ENCODE measurements at regions not wholly inside any gene's neighbourhood (a gene's known extent, or its start where the extent isn't known, plus 50 kb on each side); places are given as distances from the start of the nearest gene placed in this dataset.

- H3K27me3 ChIP-seq (ENCODE audit: insufficient read depth, low read length): no peaks in the 10 kb centered on the region
- no peak for TF ChIP-seq CTCF (IDR thresholded peaks at IDR 0.05; ENCODE audit: extremely low read depth, low read depth, low read length)
- no peak overlapping the region for H2AFZ ChIP-seq (ENCODE audit: low read length)
- no peak for DNase-seq (ENCODE audit: insufficient read length, low spot score, missing footprints)
- H4K20me1 ChIP-seq (ENCODE audit: insufficient read depth, low read length): no peaks in the 10 kb centered on the region
- no peaks in the 10 kb centered on the region for H3K79me2 ChIP-seq (ENCODE audit: insufficient read depth, low read length)
- H3K9me3 ChIP-seq (ENCODE audit: low read depth, low read length): no peaks in the 10 kb centered on the region
- no peak overlapping the region for H3K27ac ChIP-seq (ENCODE audit: low read depth, low read length)
- no peak overlapping the region for H3K4me2 ChIP-seq (ENCODE audit: insufficient read depth, low read length)
- H3K4me3 ChIP-seq (ENCODE audit: insufficient read depth, low read length): no peak overlapping the region
- no peaks in the 10 kb centered on the region for H3K36me3 ChIP-seq (ENCODE audit: insufficient read depth, low read length)
- H3K4me1 ChIP-seq (ENCODE audit: insufficient read depth, low read length): no peaks in the 10 kb centered on the region
Measured at GRCh38 chr18:61619783-61620182, 273.0 kb downstream of the RNF152 start.

GRCh38 chr18:61618816-61619215 lies 274.0 kb downstream of the RNF152 start:
- Histone ChIP-seq H3K4me2 (ENCODE audit: insufficient read depth, low read length) (no peak overlapping the region), H3K27ac (ENCODE audit: low read depth, low read length) (no peak overlapping the region)

GRCh38 chr18:61616111-61616610 lies 276.6 kb downstream of the RNF152 start:
- Histone ChIP-seq H3K27ac (ENCODE audit: low read depth, low read length) (no peak overlapping the region), H3K27me3 (ENCODE audit: insufficient read depth, low read length) (no peaks in the 10 kb centered on the region), H3K4me2 (ENCODE audit: insufficient read depth, low read length) (no peak overlapping the region), H3K79me2 (ENCODE audit: insufficient read depth, low read length) (no peaks in the 10 kb centered on the region), H3K36me3 (ENCODE audit: insufficient read depth, low read length) (no peaks in the 10 kb centered on the region), H3K4me1 (ENCODE audit: insufficient read depth, low read length) (no peaks in the 10 kb centered on the region), H4K20me1 (ENCODE audit: insufficient read depth, low read length) (no peaks in the 10 kb centered on the region), H2AFZ (ENCODE audit: low read length) (no peak overlapping the region), H3K9me3 (ENCODE audit: low read depth, low read length) (no peaks in the 10 kb centered on the region), H3K4me3 (ENCODE audit: insufficient read depth, low read length) (no peak overlapping the region)
- no peak for DNase-seq (ENCODE audit: insufficient read length, low spot score, missing footprints)
- no peak for TF ChIP-seq CTCF (IDR thresholded peaks at IDR 0.05; ENCODE audit: extremely low read depth, low read depth, low read length)

More at GRCh38 chr18:61618816-61619215, 274.0 kb downstream of the RNF152 start:
- no peaks in the 10 kb centered on the region for H3K9me3 ChIP-seq (ENCODE audit: low read depth, low read length)
- no peak for TF ChIP-seq CTCF (IDR thresholded peaks at IDR 0.05; ENCODE audit: extremely low read depth, low read depth, low read length)
- H3K27me3 ChIP-seq (ENCODE audit: insufficient read depth, low read length): no peaks in the 10 kb centered on the region
- no peaks in the 10 kb centered on the region for H3K4me1 ChIP-seq (ENCODE audit: insufficient read depth, low read length)
- H2AFZ ChIP-seq (ENCODE audit: low read length): no peak overlapping the region
- DNase-seq (ENCODE audit: insufficient read length, low spot score, missing footprints): no peak
- H3K4me3 ChIP-seq (ENCODE audit: insufficient read depth, low read length): no peak overlapping the region
- H3K36me3 ChIP-seq (ENCODE audit: insufficient read depth, low read length): no peaks in the 10 kb centered on the region
- H3K79me2 ChIP-seq (ENCODE audit: insufficient read depth, low read length): no peaks in the 10 kb centered on the region
- H4K20me1 ChIP-seq (ENCODE audit: insufficient read depth, low read length): no peaks in the 10 kb centered on the region

GRCh38 chr18:61612517-61612916 lies 279.3 kb downstream of the CDH20 start:
- H3K27ac ChIP-seq (ENCODE audit: low read depth, low read length): no peak overlapping the region
- no peak overlapping the region for H2AFZ ChIP-seq (ENCODE audit: low read length)
- H3K36me3 ChIP-seq (ENCODE audit: insufficient read depth, low read length): no peaks in the 10 kb centered on the region
- H3K4me2 ChIP-seq (ENCODE audit: insufficient read depth, low read length): no peak overlapping the region
- H3K27me3 ChIP-seq (ENCODE audit: insufficient read depth, low read length): no peaks in the 10 kb centered on the region
- H3K9me3 ChIP-seq (ENCODE audit: low read depth, low read length): no peaks in the 10 kb centered on the region
- TF ChIP-seq CTCF (IDR thresholded peaks at IDR 0.05; ENCODE audit: extremely low read depth, low read depth, low read length): peak; percentile 23
- no peak for DNase-seq (ENCODE audit: insufficient read length, low spot score, missing footprints)
- H3K79me2 ChIP-seq (ENCODE audit: insufficient read depth, low read length): no peaks in the 10 kb centered on the region
- H4K20me1 ChIP-seq (ENCODE audit: insufficient read depth, low read length): no peaks in the 10 kb centered on the region
- peaks cover 8% of the 10 kb centered on the region for H3K4me1 ChIP-seq (ENCODE audit: insufficient read depth, low read length)
- no peak overlapping the region for H3K4me3 ChIP-seq (ENCODE audit: insufficient read depth, low read length)
